ENCODE measurements at regions not wholly inside any gene's neighbourhood (a gene's known extent, or its start where the extent isn't known, plus 50 kb on each side); places are given as distances from the start of the nearest gene placed in this dataset.

- TF ChIP-seq CTCF (IDR thresholded peaks at IDR 0.05; ENCODE audit: insufficient read depth, low read depth, low read length) (no peak), EZH2 (IDR thresholded peaks at IDR 0.05; ENCODE audit: insufficient read depth, low read length) (no peak)
Measured at GRCh38 chr3:63202529-63202928, 75.6 kb upstream of the SYNPR start.
